ENCODE measurements at regions not wholly inside any gene's neighbourhood (a gene's known extent, or its start where the extent isn't known, plus 50 kb on each side); places are given as distances from the start of the nearest gene placed in this dataset.

- H3K4me1 ChIP-seq (ENCODE audit: control insufficient read depth, insufficient read depth, low read length, poor library complexity, severe bottlenecking), result no peaks in the 10 kb centered on the region
- Mint-ChIP-seq H3K27me3 (peaks cover 9% of the 10 kb centered on the region), H3K36me3 (no peaks in the 10 kb centered on the region), H3K27ac (no peak overlapping the region), H3K9me3 (peaks cover 0 to 26% (median 10%) of the 10 kb centered on the region in 7 donors), H3K4me1 (no peaks in the 10 kb centered on the region), H3K4me3 (no peak overlapping the region)
- no peak overlapping the region for H3K27ac ChIP-seq (ENCODE audit: insufficient read depth, low read length, poor library complexity, severe bottlenecking)
- DNase-seq (no peak), ATAC-seq (ENCODE audit: low read depth in 2 of 2) (no peak)
- H3K4me3 ChIP-seq (ENCODE audit: low read depth, low read length), result no peak overlapping the region
- H3K9me3 ChIP-seq (ENCODE audit: control insufficient read depth in 2 of 2, low read length in 2 of 2), result peaks cover 0 to 13% of the 10 kb centered on the region in 2 experiments
- H3K27me3 ChIP-seq (ENCODE audit: control insufficient read depth, insufficient read depth, low read length), result no peaks in the 10 kb centered on the region
- H3K36me3 ChIP-seq (ENCODE audit: control insufficient read depth, insufficient read depth, low read length), result no peaks in the 10 kb centered on the region
These were observed 54.2 kb upstream of the TACR1 start for GRCh38 chr2:75253526-75253925.

DNA sequence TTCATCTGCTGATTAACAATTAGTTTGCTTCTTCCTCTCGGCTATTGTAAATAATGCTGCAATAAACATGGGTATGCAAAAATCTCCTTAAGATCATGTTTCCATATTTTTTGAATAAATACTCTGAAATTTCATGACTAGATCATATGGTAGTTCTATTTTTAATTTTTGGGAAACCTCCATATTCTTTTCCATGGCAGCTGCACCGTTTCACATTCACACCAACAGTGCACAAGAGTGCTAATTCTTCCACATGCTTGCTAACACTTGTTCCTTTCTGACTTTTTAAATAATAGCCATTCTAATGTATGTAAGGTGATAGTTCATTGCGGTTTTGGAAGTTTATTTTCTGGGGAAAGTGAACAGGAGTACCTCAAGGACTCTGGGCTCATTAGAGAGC, 52.6 kb upstream of the TACR1 start:
- no peak overlapping the region for H3K4me3 Mint-ChIP-seq

More for the DNA sequence above, 52.6 kb upstream of the TACR1 start:
- Histone ChIP-seq H3K36me3 (ENCODE audit: control insufficient read depth, insufficient read depth, low read length) (no peaks in the 10 kb centered on the region), H3K9me3 (ENCODE audit: control insufficient read depth in 2 of 2, low read length in 2 of 2) (peaks cover 0 to 5% of the 10 kb centered on the region in 2 experiments), H3K27me3 (ENCODE audit: control insufficient read depth, insufficient read depth, low read length) (no peaks in the 10 kb centered on the region), H3K4me1 (ENCODE audit: control insufficient read depth, insufficient read depth, low read length, poor library complexity, severe bottlenecking) (no peaks in the 10 kb centered on the region), H3K27ac (ENCODE audit: insufficient read depth, low read length, poor library complexity, severe bottlenecking) (no peak overlapping the region), H3K4me3 (ENCODE audit: low read depth, low read length) (no peak overlapping the region)
- Mint-ChIP-seq H3K27ac (no peak overlapping the region), H3K4me1 (no peaks in the 10 kb centered on the region), H3K27me3 (peaks cover 11% of the 10 kb centered on the region), H3K9me3 (peaks cover 0 to 13% (median 6%) of the 10 kb centered on the region in 7 donors), H3K36me3 (no peaks in the 10 kb centered on the region)
- no peak for DNase-seq
- no peak for ATAC-seq (ENCODE audit: low read depth in 2 of 2)
